ENCODE measurements at regions not wholly inside any gene's neighbourhood (a gene's known extent, or its start where the extent isn't known, plus 50 kb on each side); places are given as distances from the start of the nearest gene placed in this dataset.

- Mint-ChIP-seq H3K27me3 (ENCODE audit: low read depth) (no peaks in the 10 kb centered on the region), H3K36me3 (ENCODE audit: low read depth) (no peaks in the 10 kb centered on the region), H3K9me3 (no peaks in the 10 kb centered on the region), H3K27ac (no peak overlapping the region), H3K4me1 (ENCODE audit: low read depth) (no peaks in the 10 kb centered on the region), H3K4me3 (ENCODE audit: low read depth) (no peak overlapping the region)
- DNase-seq (ENCODE audit: low spot score), result no peak
- intact Hi-C loops (cut with micrococcal nuclease), result no loop called here
Measured at GRCh38 chr2:238595750-238596570, 169.2 kb downstream of the ASB1 start.

- H3K36me3 Mint-ChIP-seq (ENCODE audit: low read depth), result no peaks in the 10 kb centered on the region
- intact Hi-C loops (cut with micrococcal nuclease), result no loop called here
- no peaks in the 10 kb centered on the region for H3K27me3 Mint-ChIP-seq (ENCODE audit: low read depth)
- H3K4me1 Mint-ChIP-seq (ENCODE audit: low read depth), result no peaks in the 10 kb centered on the region
- no peak overlapping the region for H3K4me3 Mint-ChIP-seq (ENCODE audit: low read depth)
- H3K27ac Mint-ChIP-seq, result no peak overlapping the region
- H3K9me3 Mint-ChIP-seq, result no peaks in the 10 kb centered on the region
- no peak for DNase-seq (ENCODE audit: low spot score)
Measured at GRCh38 chr2:238596571-238597551, 170.1 kb downstream of the ASB1 start.

GRCh38 chr2:238597638-238598528, 171.2 kb downstream of the ASB1 start:
- no peaks in the 10 kb centered on the region for H3K9me3 Mint-ChIP-seq
- no peak overlapping the region for H3K4me3 Mint-ChIP-seq (ENCODE audit: low read depth)
- no peaks in the 10 kb centered on the region for H3K36me3 Mint-ChIP-seq (ENCODE audit: low read depth)
- H3K27ac Mint-ChIP-seq, result no peak overlapping the region
- no peaks in the 10 kb centered on the region for H3K27me3 Mint-ChIP-seq (ENCODE audit: low read depth)
- DNase-seq (ENCODE audit: low spot score), result no peak
- intact Hi-C loops (cut with micrococcal nuclease), result no loop called here
- H3K4me1 Mint-ChIP-seq (ENCODE audit: low read depth), result no peaks in the 10 kb centered on the region

- H3K27ac Mint-ChIP-seq, result no peak overlapping the region
- H3K4me3 Mint-ChIP-seq (ENCODE audit: low read depth), result no peak overlapping the region
Measured at GRCh38 chr2:238598802-238599530, 172.2 kb downstream of the ASB1 start.

GRCh38 chr2:238599549-238600505, 173.1 kb downstream of the ASB1 start:
- intact Hi-C loops (cut with micrococcal nuclease), result no loop called here
- H3K9me3 Mint-ChIP-seq, result peaks cover 8% of the 10 kb centered on the region
- H3K36me3 Mint-ChIP-seq (ENCODE audit: low read depth), result no peaks in the 10 kb centered on the region
- no peak overlapping the region for H3K4me3 Mint-ChIP-seq (ENCODE audit: low read depth)
- peaks cover 11% of the 10 kb centered on the region for H3K27me3 Mint-ChIP-seq (ENCODE audit: low read depth)
- DNase-seq (ENCODE audit: low spot score), result no peak
- no peaks in the 10 kb centered on the region for H3K4me1 Mint-ChIP-seq (ENCODE audit: low read depth)
- no peak overlapping the region for H3K27ac Mint-ChIP-seq

More at GRCh38 chr2:238598802-238599530, 172.2 kb downstream of the ASB1 start:
- DNase-seq (ENCODE audit: low spot score), result no peak
- H3K4me1 Mint-ChIP-seq (ENCODE audit: low read depth), result no peaks in the 10 kb centered on the region
- peaks cover 8% of the 10 kb centered on the region for H3K9me3 Mint-ChIP-seq
- peaks cover 3% of the 10 kb centered on the region for H3K27me3 Mint-ChIP-seq (ENCODE audit: low read depth)
- no peaks in the 10 kb centered on the region for H3K36me3 Mint-ChIP-seq (ENCODE audit: low read depth)
- intact Hi-C loops (cut with micrococcal nuclease), result no loop called here

GRCh38 chr2:238600506-238601432, 174.0 kb downstream of the ASB1 start:
- Mint-ChIP-seq H3K9me3 (peaks cover 8% of the 10 kb centered on the region), H3K27me3 (ENCODE audit: low read depth) (peaks cover 11% of the 10 kb centered on the region), H3K4me3 (ENCODE audit: low read depth) (no peak overlapping the region), H3K27ac (no peak overlapping the region), H3K4me1 (ENCODE audit: low read depth) (no peaks in the 10 kb centered on the region), H3K36me3 (ENCODE audit: low read depth) (no peaks in the 10 kb centered on the region)
- intact Hi-C loops (cut with micrococcal nuclease), result no loop called here
- DNase-seq (ENCODE audit: low spot score), result no peak

- Mint-ChIP-seq H3K4me3 (ENCODE audit: low read depth) (no peak overlapping the region), H3K4me1 (ENCODE audit: low read depth) (no peaks in the 10 kb centered on the region), H3K36me3 (ENCODE audit: low read depth) (no peaks in the 10 kb centered on the region), H3K27me3 (ENCODE audit: low read depth) (peaks cover 11% of the 10 kb centered on the region), H3K9me3 (peaks cover 8% of the 10 kb centered on the region), H3K27ac (no peak overlapping the region)
- no peak for DNase-seq (ENCODE audit: low spot score)
- intact Hi-C loops (cut with micrococcal nuclease), result no loop called here
Measured at GRCh38 chr2:238601433-238602222, 174.9 kb downstream of the ASB1 start.

GRCh38 chr2:238602223-238602960, 175.7 kb downstream of the ASB1 start:
- Mint-ChIP-seq H3K27ac (no peak overlapping the region), H3K27me3 (ENCODE audit: low read depth) (peaks cover 11% of the 10 kb centered on the region), H3K4me1 (ENCODE audit: low read depth) (no peaks in the 10 kb centered on the region), H3K9me3 (peaks cover 8% of the 10 kb centered on the region), H3K4me3 (ENCODE audit: low read depth) (no peak overlapping the region), H3K36me3 (ENCODE audit: low read depth) (no peaks in the 10 kb centered on the region)
- intact Hi-C loops (cut with micrococcal nuclease), result no loop called here
- DNase-seq (ENCODE audit: low spot score), result no peak

- Mint-ChIP-seq H3K4me3 (ENCODE audit: low read depth) (no peak overlapping the region), H3K27ac (no peak overlapping the region), H3K4me1 (ENCODE audit: low read depth) (no peaks in the 10 kb centered on the region), H3K36me3 (ENCODE audit: low read depth) (no peaks in the 10 kb centered on the region), H3K27me3 (ENCODE audit: low read depth) (peaks cover 14% of the 10 kb centered on the region), H3K9me3 (peaks cover 8% of the 10 kb centered on the region)
- intact Hi-C loops (cut with micrococcal nuclease), result no loop called here
- DNase-seq (ENCODE audit: low spot score), result no peak
Measured at GRCh38 chr2:238603596-238603995, 176.9 kb downstream of the ASB1 start.

Data from activated T-helper 2 cell treated with anti-CD3 and anti-CD28 coated beads, Interferon-gamma antibody, Interleukin-2, Interleukin-4, amounts not matched to agents 10 μg/mL and 5 μg/mL and 100 μg/mL, durations not matched to agents 14 hours and 24 hours and 36 hours (primary cell).